ENCODE measurements at regions not wholly inside any gene's neighbourhood (a gene's known extent, or its start where the extent isn't known, plus 50 kb on each side); places are given as distances from the start of the nearest gene placed in this dataset.

DNA sequence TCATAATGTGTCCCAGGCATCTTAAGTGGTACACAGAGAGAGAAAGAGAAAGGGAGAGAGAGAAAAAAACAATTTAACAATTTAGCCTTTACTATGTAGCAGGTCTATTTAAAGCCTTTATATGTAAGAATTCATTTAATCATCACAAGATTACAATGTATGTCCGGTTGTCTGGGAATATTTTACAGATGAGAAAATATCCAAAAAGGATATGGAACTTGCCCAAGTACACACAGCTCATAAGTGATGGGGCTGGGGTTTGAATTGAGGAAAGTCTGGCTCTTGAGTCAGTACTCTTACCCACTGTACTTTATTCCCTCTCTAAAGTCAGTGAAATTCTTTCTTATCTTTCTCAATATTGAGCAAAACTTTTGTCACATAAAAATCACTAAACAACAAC is 104.6 kb downstream of the LYPLAL1 start:
- no peak overlapping the region for H2AK5ac ChIP-seq (ENCODE audit: low read depth, low read length)
- no peak overlapping the region for H2BK15ac ChIP-seq (ENCODE audit: low read length)
- no peak for DNase-seq (ENCODE audit: low spot score)
- no peak overlapping the region for H2AFZ ChIP-seq (ENCODE audit: low read length)
- no CpG with 5 or more reads among the region's 1 CpG for WGBS, 2 donors (ENCODE audit: extremely low coverage in 2 of 2, insufficient read length in 2 of 2, insufficient replicate concordance in 1 of 2)
- no peaks in the 10 kb centered on the region for H3K79me1 ChIP-seq (ENCODE audit: low read depth, low read length)
- no peaks in the 10 kb centered on the region for H3K36me3 ChIP-seq (replicated peaks in 1 of 2; ENCODE audit: control insufficient read depth in 2 of 2, insufficient read depth in 2 of 2, low read length in 2 of 2)
- no peaks in the 10 kb centered on the region for H3K4me1 ChIP-seq (ENCODE audit: control insufficient read depth in 2 of 2, insufficient read depth in 1 of 2, low read depth in 1 of 2, low read length in 2 of 2)
- H3K18ac ChIP-seq (ENCODE audit: low read length), result no peak overlapping the region
- H2BK120ac ChIP-seq (ENCODE audit: low read depth, low read length), result no peak overlapping the region
- no peaks in the 10 kb centered on the region for H3K27me3 ChIP-seq (ENCODE audit: control insufficient read depth in 3 of 3, insufficient read depth in 3 of 3, low read depth in 1 of 3, low read length in 3 of 3)
- no peak overlapping the region for H2BK12ac ChIP-seq (ENCODE audit: low read length)
- H3K4ac ChIP-seq (ENCODE audit: low read length), result no peak overlapping the region
- H3K4me3 ChIP-seq (ENCODE audit: low read length in 2 of 2), result no peak overlapping the region
- H3K9ac ChIP-seq (ENCODE audit: low read depth, low read length, poor library complexity), result no peak overlapping the region
- no peak overlapping the region for H4K91ac ChIP-seq (ENCODE audit: low read depth, low read length, poor library complexity)
- no peaks in the 10 kb centered on the region for H3K9me3 ChIP-seq (replicated peaks in 1 of 2; ENCODE audit: control insufficient read depth in 2 of 2, insufficient read depth in 1 of 2, low read depth in 1 of 2, low read length in 2 of 2)
- no peak overlapping the region for H3K14ac ChIP-seq (ENCODE audit: low read length)
- H3K4me2 ChIP-seq (ENCODE audit: insufficient read depth, low read length, poor library complexity, severe bottlenecking), result no peak overlapping the region
- H4K8ac ChIP-seq (ENCODE audit: low read depth, low read length), result no peak overlapping the region
- H3K27ac ChIP-seq (replicated peaks; ENCODE audit: low read length), result no peak overlapping the region
- no peak overlapping the region for H2BK5ac ChIP-seq (ENCODE audit: low read length)
- no peak overlapping the region for H3K23ac ChIP-seq (ENCODE audit: low read depth, low read length, poor library complexity)

DNA sequence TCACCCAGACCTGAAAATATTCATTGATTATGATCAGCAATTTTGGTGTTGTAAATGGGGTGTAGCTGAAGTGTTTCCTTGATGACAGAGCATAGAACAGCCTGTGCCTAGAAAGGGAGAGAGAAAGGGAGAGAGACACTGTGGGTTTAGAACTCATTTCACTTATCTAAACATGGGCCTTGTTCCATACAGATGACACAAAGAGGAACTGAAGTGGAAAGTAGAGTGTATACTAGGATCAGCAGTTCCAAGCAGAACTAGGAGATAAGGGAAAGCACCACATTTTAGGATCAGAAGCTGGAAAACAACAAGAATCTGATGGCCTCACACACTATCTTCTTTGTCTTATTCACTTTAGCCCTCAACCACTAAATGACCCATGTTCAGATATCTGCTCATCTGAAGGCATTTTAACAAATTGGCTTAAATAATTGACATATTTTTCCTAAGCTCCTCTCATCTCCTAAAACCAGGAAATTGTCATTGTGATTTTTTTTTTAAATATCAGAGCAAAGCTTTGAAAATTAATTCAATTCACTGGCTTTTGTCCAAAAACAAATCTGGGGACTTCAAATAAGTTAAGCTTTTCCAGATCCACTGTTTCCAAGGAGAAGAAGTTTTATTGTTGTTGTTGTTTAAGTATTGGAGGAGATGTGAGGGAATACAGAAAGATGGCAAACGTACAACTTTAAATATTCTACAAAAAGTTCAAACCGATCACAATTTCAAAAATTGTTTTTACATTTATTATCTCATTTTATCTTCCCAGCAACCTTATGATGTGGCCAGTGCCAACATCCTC is 103.8 kb downstream of the LYPLAL1 start:
- H4K91ac ChIP-seq (ENCODE audit: low read depth, low read length, poor library complexity), result no peak overlapping the region
- no peaks in the 10 kb centered on the region for H3K9me3 ChIP-seq (replicated peaks in 1 of 2; ENCODE audit: control insufficient read depth in 2 of 2, insufficient read depth in 1 of 2, low read depth in 1 of 2, low read length in 2 of 2)
- H2BK12ac ChIP-seq (ENCODE audit: low read length), result no peak overlapping the region
- WGBS, 2 donors (ENCODE audit: extremely low coverage in 2 of 2, insufficient read length in 2 of 2, insufficient replicate concordance in 1 of 2), result no CpG with 5 or more reads among the region's 2 CpGs
- no peak overlapping the region for H2BK120ac ChIP-seq (ENCODE audit: low read depth, low read length)
- no peaks in the 10 kb centered on the region for H3K27me3 ChIP-seq (ENCODE audit: control insufficient read depth in 3 of 3, insufficient read depth in 3 of 3, low read depth in 1 of 3, low read length in 3 of 3)
- H3K4me2 ChIP-seq (ENCODE audit: insufficient read depth, low read length, poor library complexity, severe bottlenecking), result no peak overlapping the region
- no peak overlapping the region for H2BK5ac ChIP-seq (ENCODE audit: low read length)
- no peaks in the 10 kb centered on the region for H3K4me1 ChIP-seq (ENCODE audit: control insufficient read depth in 2 of 2, insufficient read depth in 1 of 2, low read depth in 1 of 2, low read length in 2 of 2)
- no peak overlapping the region for H3K18ac ChIP-seq (ENCODE audit: low read length)
- no peak overlapping the region for H4K8ac ChIP-seq (ENCODE audit: low read depth, low read length)
- H3K4me3 ChIP-seq (ENCODE audit: low read length in 2 of 2), result no peak overlapping the region
- H3K36me3 ChIP-seq (replicated peaks in 1 of 2; ENCODE audit: control insufficient read depth in 2 of 2, insufficient read depth in 2 of 2, low read length in 2 of 2), result no peaks in the 10 kb centered on the region
- H3K9ac ChIP-seq (ENCODE audit: low read depth, low read length, poor library complexity), result no peak overlapping the region
- H2BK15ac ChIP-seq (ENCODE audit: low read length), result no peak overlapping the region
- H3K23ac ChIP-seq (ENCODE audit: low read depth, low read length, poor library complexity), result no peak overlapping the region
- H3K27ac ChIP-seq (replicated peaks; ENCODE audit: low read length), result no peak overlapping the region
- no peak for DNase-seq (ENCODE audit: low spot score)
- H2AFZ ChIP-seq (ENCODE audit: low read length), result no peak overlapping the region
- H3K4ac ChIP-seq (ENCODE audit: low read length), result no peak overlapping the region
- no peaks in the 10 kb centered on the region for H3K79me1 ChIP-seq (ENCODE audit: low read depth, low read length)
- no peak overlapping the region for H3K14ac ChIP-seq (ENCODE audit: low read length)
- H2AK5ac ChIP-seq (ENCODE audit: low read depth, low read length), result no peak overlapping the region

DNA sequence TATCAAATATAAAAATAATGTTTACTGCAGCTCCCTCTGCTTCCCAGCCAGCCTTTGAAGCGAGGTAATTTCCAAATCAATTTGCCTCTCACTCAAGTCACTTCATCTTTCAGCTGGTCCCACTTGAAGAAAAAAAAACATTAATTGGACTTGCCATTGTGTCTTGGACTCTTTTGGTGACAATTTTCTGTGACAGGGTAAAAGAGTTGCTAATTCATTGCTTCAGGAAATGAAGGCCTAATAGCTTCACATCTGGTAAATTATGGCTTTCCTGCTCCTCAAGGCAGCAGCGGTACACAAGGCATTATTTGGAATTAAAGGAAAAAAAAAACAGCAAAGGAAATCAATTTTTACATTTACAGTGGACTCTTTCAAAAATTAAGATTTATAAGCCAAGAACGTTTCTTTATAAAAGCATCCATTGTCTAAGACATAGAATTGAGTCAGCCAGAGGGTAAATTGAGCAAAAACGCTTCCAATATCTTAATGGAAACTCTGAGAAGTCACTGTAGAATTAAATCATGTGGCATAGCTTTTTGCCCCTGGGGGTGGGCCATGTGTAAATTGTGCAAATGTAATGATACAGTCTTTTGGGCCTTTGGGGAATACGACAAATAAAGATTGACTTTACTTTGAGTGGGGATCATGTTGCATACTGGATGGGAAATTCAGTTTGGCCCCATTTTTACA is 102.5 kb downstream of the LYPLAL1 start:
- Histone ChIP-seq H3K4ac (ENCODE audit: low read length) (no peak overlapping the region), H2BK15ac (ENCODE audit: low read length) (no peak overlapping the region), H3K27ac (replicated peaks; ENCODE audit: low read length) (no peak overlapping the region), H3K36me3 (replicated peaks in 1 of 2; ENCODE audit: control insufficient read depth in 2 of 2, insufficient read depth in 2 of 2, low read length in 2 of 2) (no peaks in the 10 kb centered on the region), H3K9ac (ENCODE audit: low read depth, low read length, poor library complexity) (no peak overlapping the region), H3K14ac (ENCODE audit: low read length) (no peak overlapping the region), H3K27me3 (ENCODE audit: control insufficient read depth in 3 of 3, insufficient read depth in 3 of 3, low read depth in 1 of 3, low read length in 3 of 3) (no peaks in the 10 kb centered on the region), H3K4me2 (ENCODE audit: insufficient read depth, low read length, poor library complexity, severe bottlenecking) (no peak overlapping the region), H3K18ac (ENCODE audit: low read length) (no peak overlapping the region), H3K4me1 (ENCODE audit: control insufficient read depth in 2 of 2, insufficient read depth in 1 of 2, low read depth in 1 of 2, low read length in 2 of 2) (no peaks in the 10 kb centered on the region), H3K23ac (ENCODE audit: low read depth, low read length, poor library complexity) (no peak overlapping the region), H3K9me3 (replicated peaks in 1 of 2; ENCODE audit: control insufficient read depth in 2 of 2, insufficient read depth in 1 of 2, low read depth in 1 of 2, low read length in 2 of 2) (no peaks in the 10 kb centered on the region), H4K91ac (ENCODE audit: low read depth, low read length, poor library complexity) (no peak overlapping the region), H2BK120ac (ENCODE audit: low read depth, low read length) (no peak overlapping the region), H2BK12ac (ENCODE audit: low read length) (no peak overlapping the region), H3K79me1 (ENCODE audit: low read depth, low read length) (no peaks in the 10 kb centered on the region), H2AK5ac (ENCODE audit: low read depth, low read length) (no peak overlapping the region), H3K4me3 (ENCODE audit: low read length in 2 of 2) (no peak overlapping the region), H2BK5ac (ENCODE audit: low read length) (no peak overlapping the region), H4K8ac (ENCODE audit: low read depth, low read length) (no peak overlapping the region), H2AFZ (ENCODE audit: low read length) (no peak overlapping the region)
- no peak for DNase-seq (ENCODE audit: low spot score)
- no CpG with 5 or more reads among the region's 5 CpGs for WGBS, 2 donors (ENCODE audit: extremely low coverage in 2 of 2, insufficient read length in 2 of 2, insufficient replicate concordance in 1 of 2)

DNA sequence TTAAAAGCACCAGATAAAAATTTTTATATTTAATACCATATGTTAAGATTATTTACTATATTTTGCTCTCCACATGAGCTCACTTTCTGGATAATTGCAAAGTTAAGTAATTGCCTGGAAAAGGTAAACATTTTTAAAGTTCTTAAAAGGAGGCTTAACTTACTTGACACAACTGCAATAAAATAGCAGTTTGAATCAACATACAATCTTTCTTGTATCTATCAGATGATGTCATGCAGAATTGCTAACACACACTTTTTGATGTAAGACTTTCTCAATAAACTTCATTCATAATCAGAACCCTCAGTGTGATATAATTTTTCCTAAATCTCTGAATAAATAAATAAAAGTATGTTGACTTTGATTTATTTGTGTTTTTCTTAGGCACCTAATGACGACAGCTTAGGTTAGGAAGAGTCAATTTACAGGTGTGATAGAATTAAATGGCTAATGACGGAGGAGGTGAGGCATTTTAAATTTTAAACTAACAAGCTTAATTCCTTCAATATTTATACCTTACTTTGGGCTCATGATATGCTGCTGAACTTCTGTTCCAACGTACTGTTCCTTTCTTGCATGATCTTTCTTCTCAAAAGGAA is 99.5 kb downstream of the LYPLAL1 start:
- H4K8ac ChIP-seq (ENCODE audit: low read depth, low read length), result no peak overlapping the region
- no peak overlapping the region for H2BK120ac ChIP-seq (ENCODE audit: low read depth, low read length)
- H3K27me3 ChIP-seq (ENCODE audit: control insufficient read depth in 3 of 3, insufficient read depth in 3 of 3, low read depth in 1 of 3, low read length in 3 of 3), result no peaks in the 10 kb centered on the region
- H3K18ac ChIP-seq (ENCODE audit: low read length), result no peak overlapping the region
- no peak overlapping the region for H4K91ac ChIP-seq (ENCODE audit: low read depth, low read length, poor library complexity)
- no peak for DNase-seq (ENCODE audit: low spot score)
- no peak overlapping the region for H3K27ac ChIP-seq (replicated peaks; ENCODE audit: low read length)
- no CpG with 5 or more reads among the region's 3 CpGs for WGBS, 2 donors (ENCODE audit: extremely low coverage in 2 of 2, insufficient read length in 2 of 2, insufficient replicate concordance in 1 of 2)
- no peak overlapping the region for H3K4ac ChIP-seq (ENCODE audit: low read length)
- no peak overlapping the region for H3K4me3 ChIP-seq (ENCODE audit: low read length in 2 of 2)
- no peak overlapping the region for H2BK15ac ChIP-seq (ENCODE audit: low read length)
- no peak overlapping the region for H2AFZ ChIP-seq (ENCODE audit: low read length)
- no peak overlapping the region for H3K9ac ChIP-seq (ENCODE audit: low read depth, low read length, poor library complexity)
- H3K9me3 ChIP-seq (replicated peaks in 1 of 2; ENCODE audit: control insufficient read depth in 2 of 2, insufficient read depth in 1 of 2, low read depth in 1 of 2, low read length in 2 of 2), result no peaks in the 10 kb centered on the region
- no peak overlapping the region for H2AK5ac ChIP-seq (ENCODE audit: low read depth, low read length)
- no peaks in the 10 kb centered on the region for H3K79me1 ChIP-seq (ENCODE audit: low read depth, low read length)
- H3K4me1 ChIP-seq (ENCODE audit: control insufficient read depth in 2 of 2, insufficient read depth in 1 of 2, low read depth in 1 of 2, low read length in 2 of 2), result no peaks in the 10 kb centered on the region
- H2BK12ac ChIP-seq (ENCODE audit: low read length), result no peak overlapping the region
- no peak overlapping the region for H3K14ac ChIP-seq (ENCODE audit: low read length)
- no peaks in the 10 kb centered on the region for H3K36me3 ChIP-seq (replicated peaks in 1 of 2; ENCODE audit: control insufficient read depth in 2 of 2, insufficient read depth in 2 of 2, low read length in 2 of 2)
- no peak overlapping the region for H3K4me2 ChIP-seq (ENCODE audit: insufficient read depth, low read length, poor library complexity, severe bottlenecking)
- no peak overlapping the region for H3K23ac ChIP-seq (ENCODE audit: low read depth, low read length, poor library complexity)
- no peak overlapping the region for H2BK5ac ChIP-seq (ENCODE audit: low read length)

Measured in neuronal stem cell (in vitro differentiated cells).